PC-3 (cell line): ENCODE measurements at regions not wholly inside any gene's neighbourhood (a gene's known extent, or its start where the extent isn't known, plus 50 kb on each side); places are given as distances from the start of the nearest gene placed in this dataset.

Source experiments
- ATAC-seq: fragments of 200-7000 bp; cut with Tn5 transposase; 2 replicates; pipeline ENCODE4 v1.9.1; 2020; ENCODE audit warnings: mild to moderate bottlenecking, moderate library complexity
- BruUV-seq: library from RNA; stranded (reverse); fragments of 400-500 nt; replicated peaks from 2 replicates; lab custom pipeline; 2021; lab: Mats Ljungman, UMichigan
- CTCF ChIA-PET: fragments of 300-600 bp; sonication (Branson Sonifier 250); formaldehyde crosslinking; loops from one replicate; lab custom pipeline; 2022; ENCODE audit warnings: antibody characterized with exemption; lab: Charles Lee
- POLR2A ChIA-PET: fragments of 300-600 bp; sonication (Branson Sonifier 250); formaldehyde crosslinking; loops from one replicate; lab custom pipeline; 2022; ENCODE audit warnings: antibody characterized with exemption; ENCODE audit not compliant: unreplicated experiment; lab: Charles Lee
- DNase-seq: peaks from one replicate; pipeline ENCODE4 v3.0.0-alpha.2; 2015
- H2AFZ ChIP-seq: fragments of 300-600 bp; sonication (generic); 2 replicates; pipeline ENCODE4 v1.6.0; 2016; ENCODE audit warnings: antibody characterized with exemption, low read length
- H3F3A ChIP-seq: fragments of 300-600 bp; sonication (generic); one replicate; pipeline ENCODE4 v1.6.0; 2017; ENCODE audit warnings: antibody characterized with exemption, low read length, control low read depth, mild to moderate bottlenecking; ENCODE audit not compliant: unreplicated experiment
- H3K27ac ChIP-seq: fragments of 300-600 bp; sonication (generic); 2 replicates; pipeline ENCODE4 v1.5.1; 2016; ENCODE audit warnings: mild to moderate bottlenecking, low read length
- H3K27me3 ChIP-seq: fragments of 300-600 bp; sonication (generic); 2 replicates; pipeline ENCODE4 v1.6.1; 2016; ENCODE audit warnings: low read length, mixed read lengths
- H3K36me3 ChIP-seq: fragments of 300-600 bp; sonication (generic); 2 replicates; pipeline ENCODE4 v1.6.1; 2016; ENCODE audit warnings: low read depth, mixed run types, low read length, mixed read lengths
- H3K4me1 ChIP-seq: fragments of 300-600 bp; sonication (generic); 2 replicates; pipeline ENCODE4 v1.5.1; 2016; ENCODE audit warnings: low read length; ENCODE audit not compliant: insufficient read depth
- H3K4me2 ChIP-seq: fragments of 300-600 bp; sonication (generic); 2 replicates; pipeline ENCODE4 v1.6.0; 2016; ENCODE audit warnings: low read length
- H3K4me3 ChIP-seq: fragments of 300-600 bp; sonication (generic); 2 replicates; pipeline ENCODE4 v1.5.1; 2016; ENCODE audit warnings: mild to moderate bottlenecking, low read length, mixed read lengths
- H3K79me2 ChIP-seq: fragments of 300-600 bp; sonication (generic); 2 replicates; pipeline ENCODE4 v1.6.1; 2017; ENCODE audit warnings: low read length, mixed read lengths
- H3K9ac ChIP-seq: fragments of 300-600 bp; sonication (generic); 2 replicates; pipeline ENCODE4 v1.6.0; 2016; ENCODE audit warnings: mild to moderate bottlenecking, low read length
- H3K9me2 ChIP-seq: fragments of 300-600 bp; sonication (generic); replicated peaks from 2 replicates; pipeline ENCODE4 v1.6.1; 2016; ENCODE audit warnings: mixed run types, low read length, mixed read lengths
- H3K9me3 ChIP-seq: fragments of 300-600 bp; sonication (generic); 2 replicates; pipeline ENCODE4 v1.6.1; 2016; ENCODE audit warnings: low read length, mixed read lengths
- H4K20me1 ChIP-seq: fragments of 300-600 bp; sonication (generic); 2 replicates; pipeline ENCODE4 v1.6.1; 2016; ENCODE audit warnings: low read length, mixed read lengths
- CTCF ChIP-seq: fragments of 300-600 bp; sonication (generic); conservative IDR thresholded peaks from 2 replicates; pipeline ENCODE4 v1.5.1; 2017; ENCODE audit warnings: antibody characterized with exemption, low read depth, mild to moderate bottlenecking, low read length
- EZH2 ChIP-seq: fragments of 300-600 bp; sonication (generic); IDR thresholded peaks from one replicate; pipeline ENCODE4 v1.6.1; 2017; ENCODE audit warnings: antibody characterized with exemption, mild to moderate bottlenecking, low read length; ENCODE audit not compliant: unreplicated experiment
- EZH2phosphoT487 ChIP-seq: fragments of 300-600 bp; sonication (generic); IDR thresholded peaks from 2 replicates; pipeline ENCODE4 v1.6.1; 2018; ENCODE audit warnings: mild to moderate bottlenecking, antibody characterized with exemption, low read length, borderline replicate concordance
- intact Hi-C: fragments of 100-400 bp; cut with micrococcal nuclease; formaldehyde crosslinking; loops from 2 replicates; pipeline ENCODE4 v1.9.0; 2023

- no peak overlapping the region for H3K4me2 ChIP-seq
- no peaks in the 10 kb centered on the region for H3F3A ChIP-seq
- POLR2A ChIA-PET = no interaction called here
- no peaks in the 10 kb centered on the region for H4K20me1 ChIP-seq
- H3K27ac ChIP-seq = no peak overlapping the region
- H3K79me2 ChIP-seq = no peaks in the 10 kb centered on the region
- no peak overlapping the region for H3K4me3 ChIP-seq
- no peaks in the 10 kb centered on the region for H3K36me3 ChIP-seq
- no peak overlapping the region for H3K9ac ChIP-seq
- BruUV-seq = no TSS peak
- TF ChIP-seq EZH2phosphoT487 (no peak), CTCF (no peak), EZH2 (no peak)
- H3K9me3 ChIP-seq = no peaks in the 10 kb centered on the region
- no peaks in the 10 kb centered on the region for H3K27me3 ChIP-seq
- CTCF ChIA-PET = no interaction called here
- H3K9me2 ChIP-seq = no peaks in the 10 kb centered on the region
- no peak overlapping the region for H2AFZ ChIP-seq
- intact Hi-C loops = no loop called here
- H3K4me1 ChIP-seq = peaks cover 21% of the 10 kb centered on the region
- ATAC-seq = no peak
- DNase-seq = no peak
Measured at GRCh38 chr1:25028587-25028906, 98.5 kb upstream of the RUNX3 start.

GRCh38 chr1:25027822-25028586 lies 97.9 kb upstream of the RUNX3 start:
- no peak overlapping the region for H3K9ac ChIP-seq
- H3K27me3 ChIP-seq = no peaks in the 10 kb centered on the region
- BruUV-seq = no TSS peak
- POLR2A ChIA-PET = no interaction called here
- H3K79me2 ChIP-seq = no peaks in the 10 kb centered on the region
- CTCF ChIA-PET = no interaction called here
- H3K4me3 ChIP-seq = no peak overlapping the region
- H3K9me3 ChIP-seq = no peaks in the 10 kb centered on the region
- no peak overlapping the region for H2AFZ ChIP-seq
- H3K27ac ChIP-seq = no peak overlapping the region
- no peak overlapping the region for H3K4me2 ChIP-seq
- H3F3A ChIP-seq = no peaks in the 10 kb centered on the region
- no peaks in the 10 kb centered on the region for H3K9me2 ChIP-seq
- no peaks in the 10 kb centered on the region for H4K20me1 ChIP-seq
- no peaks in the 10 kb centered on the region for H3K36me3 ChIP-seq
- H3K4me1 ChIP-seq = peaks cover 21% of the 10 kb centered on the region
- DNase-seq = no peak
- intact Hi-C loops = no loop called here
- no peak for ATAC-seq
- TF ChIP-seq EZH2 = no peak
- no peak for TF ChIP-seq EZH2phosphoT487
- no peak for TF ChIP-seq CTCF

- peaks cover 19% of the 10 kb centered on the region for H3K4me1 ChIP-seq
- H3K9ac ChIP-seq = no peak overlapping the region
- H3K4me2 ChIP-seq = no peak overlapping the region
- H2AFZ ChIP-seq = no peak overlapping the region
- intact Hi-C loops = no loop called here
- ChIA-PET CTCF (no interaction called here), POLR2A (no interaction called here)
- H3K9me2 ChIP-seq = no peaks in the 10 kb centered on the region
- H3K27ac ChIP-seq = no peak overlapping the region
- no peaks in the 10 kb centered on the region for H3K79me2 ChIP-seq
- ATAC-seq = no peak
- H3F3A ChIP-seq = no peaks in the 10 kb centered on the region
- no peaks in the 10 kb centered on the region for H3K27me3 ChIP-seq
- TF ChIP-seq EZH2 = no peak
- TF ChIP-seq EZH2phosphoT487 = no peak
- no peak for TF ChIP-seq CTCF
- no peak overlapping the region for H3K4me3 ChIP-seq
- no peaks in the 10 kb centered on the region for H3K9me3 ChIP-seq
- no peaks in the 10 kb centered on the region for H3K36me3 ChIP-seq
- no TSS peak for BruUV-seq
- no peaks in the 10 kb centered on the region for H4K20me1 ChIP-seq
- DNase-seq = no peak
Measured at GRCh38 chr1:25026730-25027450, 96.8 kb upstream of the RUNX3 start.
